ENCODE measurements at regions not wholly inside any gene's neighbourhood (a gene's known extent, or its start where the extent isn't known, plus 50 kb on each side); places are given as distances from the start of the nearest gene placed in this dataset.

- no peaks in the 10 kb centered on the region for H3K4me1 ChIP-seq
- no peaks in the 10 kb centered on the region for H3K27me3 ChIP-seq
- no peak overlapping the region for H3K4me3 ChIP-seq
- TF ChIP-seq CTCF (IDR thresholded peaks at IDR 0.05), result no peak
- no peak overlapping the region for H3K27ac ChIP-seq
- DNase-seq (no peak), ATAC-seq (no peak)
- intact Hi-C loops (cut with DNase I), result no loop called here
- H3K9me3 ChIP-seq, result no peaks in the 10 kb centered on the region
- H3K36me3 ChIP-seq, result no peaks in the 10 kb centered on the region
Measured at GRCh38 chr2:221915926-221916325, 343.8 kb upstream of the EPHA4 start.

DNA sequence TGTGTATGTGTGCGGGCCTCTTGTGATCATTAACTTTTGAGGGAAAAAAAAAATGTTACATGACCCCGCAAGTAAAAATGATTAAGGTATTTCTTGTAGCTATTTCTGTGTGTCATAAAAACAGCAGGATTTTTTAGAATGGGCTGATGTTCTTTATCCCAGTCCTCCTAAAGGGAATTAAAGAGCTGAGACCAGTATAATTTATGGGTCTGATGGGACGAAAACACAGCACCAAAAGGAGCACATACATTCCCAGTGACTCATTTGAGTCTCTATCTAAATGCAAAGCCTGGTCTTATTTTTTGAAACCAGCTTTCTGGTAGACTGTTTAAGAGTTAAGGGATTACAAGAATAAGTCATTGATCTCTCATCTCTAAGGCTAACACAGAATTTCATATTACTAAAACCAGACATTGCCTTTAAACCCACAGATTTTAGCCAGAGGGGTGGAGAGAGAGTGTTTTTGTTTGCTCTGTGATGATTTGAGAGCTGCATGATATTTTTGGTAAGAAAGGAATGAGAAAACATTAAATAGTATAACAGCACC is 342.3 kb upstream of the EPHA4 start:
- ATAC-seq, result no peak
- H3K27ac ChIP-seq, result no peak overlapping the region
- DNase-seq, result no peak
- H3K4me3 ChIP-seq, result no peak overlapping the region
- no peaks in the 10 kb centered on the region for H3K36me3 ChIP-seq
- H3K9me3 ChIP-seq, result no peaks in the 10 kb centered on the region
- TF ChIP-seq CTCF (IDR thresholded peaks at IDR 0.05), result no peak
- no peaks in the 10 kb centered on the region for H3K27me3 ChIP-seq
- H3K4me1 ChIP-seq, result no peaks in the 10 kb centered on the region
- intact Hi-C loops (cut with DNase I), result no loop called here

- intact Hi-C loops (cut with DNase I), result no loop called here
Measured at GRCh38 chr2:221911890-221912289, 339.8 kb upstream of the EPHA4 start.

GRCh38 chr2:221911321-221911720 is 339.2 kb upstream of the EPHA4 start:
- no peaks in the 10 kb centered on the region for H3K36me3 ChIP-seq
- no peaks in the 10 kb centered on the region for H3K27me3 ChIP-seq
- ATAC-seq (no peak), DNase-seq (no peak)
- H3K27ac ChIP-seq, result no peak overlapping the region
- no peaks in the 10 kb centered on the region for H3K9me3 ChIP-seq
- no peaks in the 10 kb centered on the region for H3K4me1 ChIP-seq
- no peak for TF ChIP-seq CTCF (IDR thresholded peaks at IDR 0.05)
- intact Hi-C loops (cut with DNase I), result no loop called here
- H3K4me3 ChIP-seq, result no peak overlapping the region

More at GRCh38 chr2:221911890-221912289, 339.8 kb upstream of the EPHA4 start:
- no peak overlapping the region for H3K4me3 ChIP-seq
- no peak for DNase-seq
- H3K36me3 ChIP-seq, result no peaks in the 10 kb centered on the region
- no peaks in the 10 kb centered on the region for H3K4me1 ChIP-seq
- H3K27me3 ChIP-seq, result no peaks in the 10 kb centered on the region
- no peak for ATAC-seq
- no peaks in the 10 kb centered on the region for H3K9me3 ChIP-seq
- no peak overlapping the region for H3K27ac ChIP-seq
- TF ChIP-seq CTCF (IDR thresholded peaks at IDR 0.05), result no peak

- Histone ChIP-seq H3K27ac (no peak overlapping the region), H3K36me3 (no peaks in the 10 kb centered on the region), H3K4me1 (no peaks in the 10 kb centered on the region), H3K9me3 (no peaks in the 10 kb centered on the region), H3K27me3 (no peaks in the 10 kb centered on the region), H3K4me3 (no peak overlapping the region)
- ATAC-seq (no peak), DNase-seq (no peak)
- intact Hi-C loops (cut with DNase I), result no loop called here
- no peak for TF ChIP-seq CTCF (IDR thresholded peaks at IDR 0.05)
Measured at GRCh38 chr2:221908518-221908917, 336.4 kb upstream of the EPHA4 start.

DNA sequence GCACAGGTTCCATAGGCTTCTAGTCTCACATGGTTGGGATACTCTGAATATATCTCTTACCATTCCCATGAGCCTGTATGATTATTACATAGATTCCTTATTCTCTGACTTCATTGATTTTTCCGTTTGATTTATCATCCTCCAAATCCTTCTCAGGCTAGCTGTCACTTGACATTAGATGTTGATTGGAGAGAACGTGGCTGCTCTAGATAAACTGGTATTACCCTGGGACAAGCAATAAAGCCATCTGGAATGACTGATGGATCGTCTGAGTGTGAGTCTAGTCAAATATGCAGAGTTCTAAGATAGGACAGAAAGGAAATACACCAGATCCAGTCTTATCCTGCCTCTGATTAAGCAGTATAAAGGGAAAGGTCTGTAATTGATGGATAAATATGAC is 325.6 kb upstream of the EPHA4 start:
- intact Hi-C loops (cut with DNase I), result no loop called here
- no peak overlapping the region for H3K4me3 ChIP-seq
- DNase-seq, result no peak
- H3K36me3 ChIP-seq, result no peaks in the 10 kb centered on the region
- TF ChIP-seq CTCF (IDR thresholded peaks at IDR 0.05), result no peak
- H3K4me1 ChIP-seq, result no peaks in the 10 kb centered on the region
- H3K9me3 ChIP-seq, result no peaks in the 10 kb centered on the region
- no peaks in the 10 kb centered on the region for H3K27me3 ChIP-seq
- H3K27ac ChIP-seq, result no peak overlapping the region
- no peak for ATAC-seq

Data from upper lobe of right lung (tissue), 1 donor.